Breast epithelium (tissue), 3 donors: ENCODE measurements at regions not wholly inside any gene's neighbourhood (a gene's known extent, or its start where the extent isn't known, plus 50 kb on each side); places are given as distances from the start of the nearest gene placed in this dataset.

Source experiments
- CTCF ChIP-seq, 3 donors: fragments of 450-650 bp; IDR thresholded peaks; one replicate each; pipeline ENCODE4 v1.5.1; 2016 to 2017; ENCODE audit warnings: antibody characterized with exemption in 3 of 3, mild to moderate bottlenecking in 3 of 3, moderate library complexity in 3 of 3
- POLR2A ChIP-seq: fragments of 450-650 bp; IDR thresholded peaks from one replicate; pipeline ENCODE4 v1.6.1; 2016; ENCODE audit warnings: antibody characterized with exemption, mild to moderate bottlenecking, moderate library complexity
- POLR2AphosphoS5 ChIP-seq, 3 donors: sonication (generic); formaldehyde crosslinking; IDR thresholded peaks; one replicate each; pipeline ENCODE4 v1.6.1; 2017; ENCODE audit warnings: antibody characterized with exemption in 3 of 3

DNA sequence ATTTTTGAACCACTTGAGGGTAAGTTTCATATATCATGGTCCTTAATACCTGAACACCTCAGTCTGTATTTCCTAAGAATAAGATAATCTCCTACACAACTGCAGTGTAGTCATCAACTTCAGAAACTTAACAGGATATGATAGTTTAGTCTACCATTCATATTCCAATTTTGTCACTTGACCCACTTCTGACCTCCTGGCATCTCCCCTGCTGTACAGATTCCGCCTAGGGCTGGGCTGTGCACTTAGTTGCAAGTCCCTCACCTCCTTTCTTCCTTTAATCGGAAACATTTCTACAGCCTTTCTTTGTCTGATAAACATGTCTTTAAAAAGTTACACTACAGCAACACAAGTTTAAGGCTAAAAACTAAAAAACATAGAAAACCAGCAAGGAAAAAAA, 218.4 kb upstream of the SLCO3A1 start:
- TF ChIP-seq CTCF (IDR thresholded peaks at IDR 0.05) (no peak), POLR2AphosphoS5 (IDR thresholded peaks at IDR 0.05) (no peak), POLR2A (no peak)
